ENCODE measurements at regions not wholly inside any gene's neighbourhood (a gene's known extent, or its start where the extent isn't known, plus 50 kb on each side); places are given as distances from the start of the nearest gene placed in this dataset.

GRCh38 chr1:238323490-238323889, 432.8 kb upstream of the ZP4 start:
- DNase-seq (no peak), ATAC-seq (ENCODE audit: low FRiP score in 2 of 2) (no peak)
- TF ChIP-seq POLR2AphosphoS5 (IDR thresholded peaks at IDR 0.05) (no peak), POLR2A (IDR thresholded peaks at IDR 0.05) (no peak), CTCF (IDR thresholded peaks at IDR 0.05) (no peak), EP300 (IDR thresholded peaks at IDR 0.05) (no peak)
- Histone ChIP-seq H3K4me1 (no peaks in the 10 kb centered on the region), H3K9me3 (no peaks in the 10 kb centered on the region), H3K27ac (no peak overlapping the region), H3K36me3 (no peaks in the 10 kb centered on the region), H3K4me3 (no peak overlapping the region), H3K27me3 (no peaks in the 10 kb centered on the region)
- WGBS, 2 donors: 89% methylated on average over 3 of the region's 3 CpGs

- ATAC-seq (ENCODE audit: low FRiP score in 2 of 2): no peak
- H3K4me3 ChIP-seq: no peak overlapping the region
- H3K9me3 ChIP-seq: no peaks in the 10 kb centered on the region
- H3K27me3 ChIP-seq: no peaks in the 10 kb centered on the region
- no peak overlapping the region for H3K27ac ChIP-seq
- TF ChIP-seq POLR2AphosphoS5 (IDR thresholded peaks at IDR 0.05) (no peak), EP300 (IDR thresholded peaks at IDR 0.05) (no peak), POLR2A (IDR thresholded peaks at IDR 0.05) (no peak), CTCF (IDR thresholded peaks at IDR 0.05) (no peak)
- WGBS, 2 donors: 63 to 76% methylated on average over 5 of the region's 5 CpGs
- no peaks in the 10 kb centered on the region for H3K4me1 ChIP-seq
- H3K36me3 ChIP-seq: no peaks in the 10 kb centered on the region
- no peak for DNase-seq
Measured at GRCh38 chr1:238319957-238320356, 429.2 kb upstream of the ZP4 start.

- WGBS, 2 donors: 69 to 72% methylated on average over 4 of the region's 4 CpGs
Measured at GRCh38 chr1:238318294-238319110, 427.8 kb upstream of the ZP4 start.

GRCh38 chr1:238312969-238313368, 422.2 kb upstream of the ZP4 start:
- no peak for TF ChIP-seq EP300 (IDR thresholded peaks at IDR 0.05)
- TF ChIP-seq CTCF (IDR thresholded peaks at IDR 0.05): no peak
- TF ChIP-seq POLR2A (IDR thresholded peaks at IDR 0.05): no peak
- TF ChIP-seq POLR2AphosphoS5 (IDR thresholded peaks at IDR 0.05): no peak
- Histone ChIP-seq H3K27me3 (no peaks in the 10 kb centered on the region), H3K4me3 (no peak overlapping the region), H3K9me3 (no peaks in the 10 kb centered on the region), H3K4me1 (no peaks in the 10 kb centered on the region), H3K36me3 (no peaks in the 10 kb centered on the region), H3K27ac (no peak overlapping the region)
- WGBS, 2 donors: 59 to 77% methylated on average over 1 of the region's 1 CpG
- no peak for DNase-seq
- ATAC-seq (ENCODE audit: low FRiP score in 2 of 2): no peak

More at GRCh38 chr1:238318294-238319110, 427.8 kb upstream of the ZP4 start:
- no peak overlapping the region for H3K4me3 ChIP-seq
- no peak overlapping the region for H3K27ac ChIP-seq
- TF ChIP-seq EP300 (IDR thresholded peaks at IDR 0.05) (no peak), CTCF (IDR thresholded peaks at IDR 0.05) (no peak), POLR2A (IDR thresholded peaks at IDR 0.05) (no peak), POLR2AphosphoS5 (IDR thresholded peaks at IDR 0.05) (no peak)
- H3K4me1 ChIP-seq: no peaks in the 10 kb centered on the region
- no peaks in the 10 kb centered on the region for H3K36me3 ChIP-seq
- DNase-seq: no peak
- H3K27me3 ChIP-seq: no peaks in the 10 kb centered on the region
- no peaks in the 10 kb centered on the region for H3K9me3 ChIP-seq
- no peak for ATAC-seq (ENCODE audit: low FRiP score in 2 of 2)

GRCh38 chr1:238306411-238306810, 415.7 kb upstream of the ZP4 start:
- Histone ChIP-seq H3K4me3 (no peak overlapping the region), H3K36me3 (no peaks in the 10 kb centered on the region), H3K27ac (no peak overlapping the region), H3K27me3 (no peaks in the 10 kb centered on the region), H3K9me3 (no peaks in the 10 kb centered on the region), H3K4me1 (no peaks in the 10 kb centered on the region)
- no peak for ATAC-seq (ENCODE audit: low FRiP score in 2 of 2)
- DNase-seq: no peak
- TF ChIP-seq EP300 (IDR thresholded peaks at IDR 0.05): no peak
- TF ChIP-seq POLR2A (IDR thresholded peaks at IDR 0.05): no peak
- no peak for TF ChIP-seq POLR2AphosphoS5 (IDR thresholded peaks at IDR 0.05)
- no peak for TF ChIP-seq CTCF (IDR thresholded peaks at IDR 0.05)
- WGBS, 2 donors: 45 to 58% methylated on average over 1 of the region's 1 CpG

All from upper lobe of left lung (tissue), 6 donors.